ENCODE measurements at regions not wholly inside any gene's neighbourhood (a gene's known extent, or its start where the extent isn't known, plus 50 kb on each side); places are given as distances from the start of the nearest gene placed in this dataset.

DNA sequence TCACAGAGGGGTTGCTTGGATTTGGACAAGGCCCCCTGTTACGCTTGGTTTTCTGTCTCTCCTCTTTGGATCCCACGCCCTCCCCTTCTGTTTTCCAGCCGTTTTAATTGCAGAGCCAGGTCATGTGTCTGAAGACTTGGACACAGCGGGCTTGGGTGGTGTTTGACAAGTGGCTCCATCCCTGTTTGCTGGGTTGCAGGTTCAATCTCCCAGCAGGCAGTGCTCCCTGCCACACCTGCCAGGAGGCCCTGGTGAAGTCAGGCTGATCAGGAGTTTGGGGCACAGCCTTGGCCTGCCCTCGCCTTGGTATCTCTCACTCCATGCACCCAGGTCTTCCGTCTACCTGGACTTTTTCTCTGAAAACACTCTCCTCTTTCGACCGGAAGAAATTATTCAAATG, 59.0 kb downstream of the PLXNA1 start:
- no peak overlapping the region for H2AFZ ChIP-seq (ENCODE audit: low read depth, low read length)
- H4K20me1 ChIP-seq (ENCODE audit: insufficient read depth, low read length), result no peaks in the 10 kb centered on the region
- H3K27ac ChIP-seq (ENCODE audit: low read depth, low read length), result no peak overlapping the region
- Mint-ChIP-seq H3K36me3 (ENCODE audit: low read depth, unreplicated experiment) (no peaks in the 10 kb centered on the region), H3K27me3 (ENCODE audit: low read depth, unreplicated experiment) (peaks cover 11% of the 10 kb centered on the region), H3K9me3 (ENCODE audit: unreplicated experiment) (peaks cover 1% of the 10 kb centered on the region), H3K27ac (ENCODE audit: unreplicated experiment) (no peak overlapping the region), H3K4me3 (ENCODE audit: unreplicated experiment) (no peak overlapping the region), H3K4me1 (ENCODE audit: low read depth, unreplicated experiment) (peaks cover 10% of the 10 kb centered on the region)
- no peak for TF ChIP-seq EZH2 (IDR thresholded peaks at IDR 0.05; ENCODE audit: insufficient read depth, low read length)
- TF ChIP-seq, protein P1, sequence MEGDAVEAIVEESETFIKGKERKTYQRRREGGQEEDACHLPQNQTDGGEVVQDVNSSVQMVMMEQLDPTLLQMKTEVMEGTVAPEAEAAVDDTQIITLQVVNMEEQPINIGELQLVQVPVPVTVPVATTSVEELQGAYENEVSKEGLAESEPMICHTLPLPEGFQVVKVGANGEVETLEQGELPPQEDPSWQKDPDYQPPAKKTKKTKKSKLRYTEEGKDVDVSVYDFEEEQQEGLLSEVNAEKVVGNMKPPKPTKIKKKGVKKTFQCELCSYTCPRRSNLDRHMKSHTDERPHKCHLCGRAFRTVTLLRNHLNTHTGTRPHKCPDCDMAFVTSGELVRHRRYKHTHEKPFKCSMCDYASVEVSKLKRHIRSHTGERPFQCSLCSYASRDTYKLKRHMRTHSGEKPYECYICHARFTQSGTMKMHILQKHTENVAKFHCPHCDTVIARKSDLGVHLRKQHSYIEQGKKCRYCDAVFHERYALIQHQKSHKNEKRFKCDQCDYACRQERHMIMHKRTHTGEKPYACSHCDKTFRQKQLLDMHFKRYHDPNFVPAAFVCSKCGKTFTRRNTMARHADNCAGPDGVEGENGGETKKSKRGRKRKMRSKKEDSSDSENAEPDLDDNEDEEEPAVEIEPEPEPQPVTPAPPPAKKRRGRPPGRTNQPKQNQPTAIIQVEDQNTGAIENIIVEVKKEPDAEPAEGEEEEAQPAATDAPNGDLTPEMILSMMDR (IDR thresholded peaks at IDR 0.05; ENCODE audit: insufficient read depth, low read depth, low read length), result no peak
- no peak overlapping the region for H3K4me3 ChIP-seq (ENCODE audit: insufficient read depth, low read depth, low read length)
- H3K9ac ChIP-seq (ENCODE audit: low read length), result no peak overlapping the region
- H3K9me3 ChIP-seq (ENCODE audit: insufficient read depth, low read depth, low read length), result no peaks in the 10 kb centered on the region
- FAIRE-seq (no peak), DNase-seq (ENCODE audit: low read depth) (no peak)
- H3K36me3 ChIP-seq (ENCODE audit: insufficient read depth, low read length), result no peaks in the 10 kb centered on the region
- H3K4me1 ChIP-seq (ENCODE audit: insufficient read depth, low read length), result peaks cover 7% of the 10 kb centered on the region
- H3K4me2 ChIP-seq (ENCODE audit: low read length), result no peak overlapping the region
- peaks cover 4% of the 10 kb centered on the region for H3K27me3 ChIP-seq (ENCODE audit: insufficient read depth, low read length)
- no peaks in the 10 kb centered on the region for H3K79me2 ChIP-seq (ENCODE audit: insufficient read depth, low read length)

DNA sequence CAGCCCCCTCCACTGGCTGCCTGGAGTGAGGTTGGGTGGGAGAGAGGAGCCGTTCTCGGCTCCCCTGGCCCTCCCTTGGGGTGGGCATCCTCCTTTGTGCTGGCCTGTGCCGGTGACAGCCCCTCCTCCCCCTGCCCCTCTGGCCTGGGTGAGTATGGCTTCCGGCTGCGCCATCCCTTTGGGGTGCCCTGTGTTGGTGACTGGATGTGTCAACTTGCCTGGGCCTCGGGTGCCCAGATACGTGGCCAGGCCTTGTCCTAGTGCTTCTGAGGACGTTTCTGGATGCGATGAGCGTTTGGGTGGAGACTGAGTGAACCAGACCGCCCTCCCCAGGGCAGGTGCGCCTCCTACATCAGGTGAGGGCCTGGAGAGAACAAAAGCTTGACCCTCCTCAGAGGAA, 59.7 kb downstream of the PLXNA1 start:
- no peak overlapping the region for H2AFZ ChIP-seq (ENCODE audit: low read depth, low read length)
- H3K4me2 ChIP-seq (ENCODE audit: low read length), result no peak overlapping the region
- no peak overlapping the region for H3K9ac ChIP-seq (ENCODE audit: low read length)
- H3K27ac Mint-ChIP-seq (ENCODE audit: unreplicated experiment), result no peak overlapping the region
- H3K79me2 ChIP-seq (ENCODE audit: insufficient read depth, low read length), result no peaks in the 10 kb centered on the region
- peaks cover 7% of the 10 kb centered on the region for H3K4me1 ChIP-seq (ENCODE audit: insufficient read depth, low read length)
- no peaks in the 10 kb centered on the region for H3K36me3 ChIP-seq (ENCODE audit: insufficient read depth, low read length)
- no peak overlapping the region for H3K4me3 Mint-ChIP-seq (ENCODE audit: unreplicated experiment)
- TF ChIP-seq, protein P1 (IDR thresholded peaks at IDR 0.05; ENCODE audit: insufficient read depth, low read depth, low read length), result no peak
- TF ChIP-seq EZH2 (IDR thresholded peaks at IDR 0.05; ENCODE audit: insufficient read depth, low read length), result no peak
- peaks cover 1% of the 10 kb centered on the region for H3K9me3 Mint-ChIP-seq (ENCODE audit: unreplicated experiment)
- peaks cover 4% of the 10 kb centered on the region for H3K27me3 ChIP-seq (ENCODE audit: insufficient read depth, low read length)
- H4K20me1 ChIP-seq (ENCODE audit: insufficient read depth, low read length), result no peaks in the 10 kb centered on the region
- DNase-seq (ENCODE audit: low read depth) (no peak), FAIRE-seq (no peak)
- no peaks in the 10 kb centered on the region for H3K36me3 Mint-ChIP-seq (ENCODE audit: low read depth, unreplicated experiment)
- no peaks in the 10 kb centered on the region for H3K9me3 ChIP-seq (ENCODE audit: insufficient read depth, low read depth, low read length)
- H3K27me3 Mint-ChIP-seq (ENCODE audit: low read depth, unreplicated experiment), result peaks cover 11% of the 10 kb centered on the region
- no peak overlapping the region for H3K4me3 ChIP-seq (ENCODE audit: insufficient read depth, low read depth, low read length)
- H3K27ac ChIP-seq (ENCODE audit: low read depth, low read length), result no peak overlapping the region
- peaks cover 10% of the 10 kb centered on the region for H3K4me1 Mint-ChIP-seq (ENCODE audit: low read depth, unreplicated experiment)

DNA sequence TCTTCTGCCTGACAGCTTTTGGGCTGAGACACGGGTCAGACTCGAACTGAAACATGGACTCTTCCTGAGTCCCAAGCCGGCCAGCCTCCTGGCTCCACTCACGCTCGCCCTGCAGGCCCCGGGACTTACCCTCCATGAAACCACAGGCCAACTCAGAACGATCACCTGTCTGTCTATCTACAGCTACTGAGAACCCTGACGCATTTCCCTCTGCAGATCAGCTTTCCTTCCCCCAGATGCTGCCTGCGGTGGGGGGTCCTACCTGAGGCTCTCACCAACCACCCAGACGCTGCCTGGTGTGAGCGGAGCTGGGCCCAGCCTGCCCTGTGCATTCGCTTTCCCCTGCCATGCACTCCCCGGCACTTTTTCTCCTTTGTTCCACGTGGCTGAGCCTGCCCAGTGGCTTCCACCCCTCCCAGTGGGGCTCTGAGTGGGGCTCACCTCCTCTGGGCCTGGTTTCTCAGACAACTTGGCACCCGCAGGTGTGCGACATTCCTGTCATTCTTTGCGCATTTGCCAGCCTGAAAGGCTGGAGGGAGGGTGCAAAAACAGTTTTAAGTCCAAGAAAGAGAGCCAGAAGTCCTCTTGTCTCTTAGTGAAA, 60.2 kb downstream of the PLXNA1 start:
- H3K4me2 ChIP-seq (ENCODE audit: low read length), result peak overlapping the region; percentile 7
- no peaks in the 10 kb centered on the region for H3K9me3 ChIP-seq (ENCODE audit: insufficient read depth, low read depth, low read length)
- peak overlapping the region; percentile 47 for H2AFZ ChIP-seq (ENCODE audit: low read depth, low read length)
- H3K27me3 ChIP-seq (ENCODE audit: insufficient read depth, low read length), result peaks cover 4% of the 10 kb centered on the region
- H3K36me3 ChIP-seq (ENCODE audit: insufficient read depth, low read length), result no peaks in the 10 kb centered on the region
- DNase-seq (ENCODE audit: low read depth) (peak; percentile 22), FAIRE-seq (no peak)
- no peaks in the 10 kb centered on the region for H3K36me3 Mint-ChIP-seq (ENCODE audit: low read depth, unreplicated experiment)
- peaks cover 11% of the 10 kb centered on the region for H3K27me3 Mint-ChIP-seq (ENCODE audit: low read depth, unreplicated experiment)
- no peak overlapping the region for H3K27ac ChIP-seq (ENCODE audit: low read depth, low read length)
- TF ChIP-seq, protein P1 (IDR thresholded peaks at IDR 0.05; ENCODE audit: insufficient read depth, low read depth, low read length), result no peak
- TF ChIP-seq EZH2 (IDR thresholded peaks at IDR 0.05; ENCODE audit: insufficient read depth, low read length), result no peak
- H3K27ac Mint-ChIP-seq (ENCODE audit: unreplicated experiment), result no peak overlapping the region
- no peak overlapping the region for H3K4me3 ChIP-seq (ENCODE audit: insufficient read depth, low read depth, low read length)
- H3K4me1 Mint-ChIP-seq (ENCODE audit: low read depth, unreplicated experiment), result peaks cover 10% of the 10 kb centered on the region
- no peak overlapping the region for H3K9ac ChIP-seq (ENCODE audit: low read length)
- no peak overlapping the region for H3K4me3 Mint-ChIP-seq (ENCODE audit: unreplicated experiment)
- peaks cover 7% of the 10 kb centered on the region for H3K4me1 ChIP-seq (ENCODE audit: insufficient read depth, low read length)
- H3K9me3 Mint-ChIP-seq (ENCODE audit: unreplicated experiment), result peaks cover 3% of the 10 kb centered on the region
- H4K20me1 ChIP-seq (ENCODE audit: insufficient read depth, low read length), result no peaks in the 10 kb centered on the region
- H3K79me2 ChIP-seq (ENCODE audit: insufficient read depth, low read length), result no peaks in the 10 kb centered on the region

Data from astrocyte (in vitro differentiated cells and primary cell).